ENCODE measurements at regions not wholly inside any gene's neighbourhood (a gene's known extent, or its start where the extent isn't known, plus 50 kb on each side); places are given as distances from the start of the nearest gene placed in this dataset.
"Not testable (repeated sequence)": the region's sequence is repeated elsewhere in the genome, so short reads cannot be mapped to it uniquely, and the experiment has no call there.

DNA sequence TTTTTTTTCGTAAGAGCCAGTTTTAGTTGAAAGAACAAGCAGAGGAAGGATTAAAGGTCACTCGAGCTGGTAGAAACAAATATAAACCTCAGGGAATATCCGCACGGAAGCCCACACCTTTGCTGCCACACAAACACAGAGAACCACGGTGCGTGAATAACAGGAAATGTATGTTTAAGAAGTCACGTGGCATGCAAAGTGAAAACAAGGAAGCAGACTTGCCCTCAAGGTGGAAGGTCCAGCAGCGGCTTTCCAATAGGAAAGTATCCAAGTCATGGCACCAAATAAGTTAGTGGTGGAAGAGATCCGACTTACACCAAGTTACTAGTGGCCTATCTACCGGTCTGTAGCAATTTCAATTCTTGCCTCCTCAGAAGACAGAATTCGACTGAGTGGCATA is 215.5 kb downstream of the HHIP start:
- H3K4me3 ChIP-seq (replicated peaks; ENCODE audit: insufficient read depth, low read length), result no peak overlapping the region
- no peak for DNase-seq (ENCODE audit: low read depth in 1 of 2, low spot score in 1 of 2)
- TF ChIP-seq, protein P1, sequence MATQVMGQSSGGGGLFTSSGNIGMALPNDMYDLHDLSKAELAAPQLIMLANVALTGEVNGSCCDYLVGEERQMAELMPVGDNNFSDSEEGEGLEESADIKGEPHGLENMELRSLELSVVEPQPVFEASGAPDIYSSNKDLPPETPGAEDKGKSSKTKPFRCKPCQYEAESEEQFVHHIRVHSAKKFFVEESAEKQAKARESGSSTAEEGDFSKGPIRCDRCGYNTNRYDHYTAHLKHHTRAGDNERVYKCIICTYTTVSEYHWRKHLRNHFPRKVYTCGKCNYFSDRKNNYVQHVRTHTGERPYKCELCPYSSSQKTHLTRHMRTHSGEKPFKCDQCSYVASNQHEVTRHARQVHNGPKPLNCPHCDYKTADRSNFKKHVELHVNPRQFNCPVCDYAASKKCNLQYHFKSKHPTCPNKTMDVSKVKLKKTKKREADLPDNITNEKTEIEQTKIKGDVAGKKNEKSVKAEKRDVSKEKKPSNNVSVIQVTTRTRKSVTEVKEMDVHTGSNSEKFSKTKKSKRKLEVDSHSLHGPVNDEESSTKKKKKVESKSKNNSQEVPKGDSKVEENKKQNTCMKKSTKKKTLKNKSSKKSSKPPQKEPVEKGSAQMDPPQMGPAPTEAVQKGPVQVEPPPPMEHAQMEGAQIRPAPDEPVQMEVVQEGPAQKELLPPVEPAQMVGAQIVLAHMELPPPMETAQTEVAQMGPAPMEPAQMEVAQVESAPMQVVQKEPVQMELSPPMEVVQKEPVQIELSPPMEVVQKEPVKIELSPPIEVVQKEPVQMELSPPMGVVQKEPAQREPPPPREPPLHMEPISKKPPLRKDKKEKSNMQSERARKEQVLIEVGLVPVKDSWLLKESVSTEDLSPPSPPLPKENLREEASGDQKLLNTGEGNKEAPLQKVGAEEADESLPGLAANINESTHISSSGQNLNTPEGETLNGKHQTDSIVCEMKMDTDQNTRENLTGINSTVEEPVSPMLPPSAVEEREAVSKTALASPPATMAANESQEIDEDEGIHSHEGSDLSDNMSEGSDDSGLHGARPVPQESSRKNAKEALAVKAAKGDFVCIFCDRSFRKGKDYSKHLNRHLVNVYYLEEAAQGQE (IDR thresholded peaks at IDR 0.05; ENCODE audit: insufficient replicate concordance, low read depth), result no peak
- no peak for TF ChIP-seq POLR2AphosphoS5 (IDR thresholded peaks at IDR 0.05; ENCODE audit: low read depth)
- TF ChIP-seq, protein P2, sequence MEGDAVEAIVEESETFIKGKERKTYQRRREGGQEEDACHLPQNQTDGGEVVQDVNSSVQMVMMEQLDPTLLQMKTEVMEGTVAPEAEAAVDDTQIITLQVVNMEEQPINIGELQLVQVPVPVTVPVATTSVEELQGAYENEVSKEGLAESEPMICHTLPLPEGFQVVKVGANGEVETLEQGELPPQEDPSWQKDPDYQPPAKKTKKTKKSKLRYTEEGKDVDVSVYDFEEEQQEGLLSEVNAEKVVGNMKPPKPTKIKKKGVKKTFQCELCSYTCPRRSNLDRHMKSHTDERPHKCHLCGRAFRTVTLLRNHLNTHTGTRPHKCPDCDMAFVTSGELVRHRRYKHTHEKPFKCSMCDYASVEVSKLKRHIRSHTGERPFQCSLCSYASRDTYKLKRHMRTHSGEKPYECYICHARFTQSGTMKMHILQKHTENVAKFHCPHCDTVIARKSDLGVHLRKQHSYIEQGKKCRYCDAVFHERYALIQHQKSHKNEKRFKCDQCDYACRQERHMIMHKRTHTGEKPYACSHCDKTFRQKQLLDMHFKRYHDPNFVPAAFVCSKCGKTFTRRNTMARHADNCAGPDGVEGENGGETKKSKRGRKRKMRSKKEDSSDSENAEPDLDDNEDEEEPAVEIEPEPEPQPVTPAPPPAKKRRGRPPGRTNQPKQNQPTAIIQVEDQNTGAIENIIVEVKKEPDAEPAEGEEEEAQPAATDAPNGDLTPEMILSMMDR (IDR thresholded peaks at IDR 0.05; ENCODE audit: insufficient read depth, low read length), result no peak
- no peak for TF ChIP-seq SPI1 (IDR thresholded peaks at IDR 0.05; ENCODE audit: borderline replicate concordance, low read depth)
- TF ChIP-seq GABPA (IDR thresholded peaks at IDR 0.05; ENCODE audit: low read depth), result no peak
- H3K27ac ChIP-seq (replicated peaks), result no peak overlapping the region
- no peaks in the 10 kb centered on the region for H3K27me3 ChIP-seq (ENCODE audit: insufficient read depth, poor library complexity, severe bottlenecking)

DNA sequence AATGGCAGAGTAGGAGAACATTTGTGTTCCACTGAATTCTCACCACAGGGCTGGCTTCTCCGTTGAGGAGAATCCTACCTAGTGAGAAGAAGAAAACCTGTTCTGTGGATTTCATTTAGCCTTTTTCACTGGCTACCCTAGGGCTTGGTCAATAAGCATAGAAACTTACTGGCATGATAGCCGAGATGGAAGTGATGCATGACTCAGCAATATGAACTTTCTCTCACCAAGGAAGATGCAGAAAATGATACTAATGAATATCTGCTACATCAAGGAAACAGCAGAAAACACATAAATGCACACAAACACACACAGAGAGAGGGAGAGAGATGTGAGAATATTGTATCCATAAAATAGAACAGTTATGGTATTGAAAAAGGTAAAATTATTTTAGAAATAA is 216.3 kb downstream of the HHIP start:
- Histone ChIP-seq H3K27me3 (ENCODE audit: insufficient read depth, poor library complexity, severe bottlenecking) (no peaks in the 10 kb centered on the region), H3K4me3 (replicated peaks; ENCODE audit: insufficient read depth, low read length) (no peak overlapping the region), H3K27ac (replicated peaks) (no peak overlapping the region)
- TF ChIP-seq SPI1 (IDR thresholded peaks at IDR 0.05; ENCODE audit: borderline replicate concordance, low read depth), result no peak
- TF ChIP-seq GABPA (IDR thresholded peaks at IDR 0.05; ENCODE audit: low read depth), result no peak
- no peak for TF ChIP-seq POLR2AphosphoS5 (IDR thresholded peaks at IDR 0.05; ENCODE audit: low read depth)
- TF ChIP-seq, protein P2 (IDR thresholded peaks at IDR 0.05; ENCODE audit: insufficient read depth, low read length), result no peak
- TF ChIP-seq, protein P1 (IDR thresholded peaks at IDR 0.05; ENCODE audit: insufficient replicate concordance, low read depth), result no peak
- no peak for DNase-seq (ENCODE audit: low read depth in 1 of 2, low spot score in 1 of 2)

DNA sequence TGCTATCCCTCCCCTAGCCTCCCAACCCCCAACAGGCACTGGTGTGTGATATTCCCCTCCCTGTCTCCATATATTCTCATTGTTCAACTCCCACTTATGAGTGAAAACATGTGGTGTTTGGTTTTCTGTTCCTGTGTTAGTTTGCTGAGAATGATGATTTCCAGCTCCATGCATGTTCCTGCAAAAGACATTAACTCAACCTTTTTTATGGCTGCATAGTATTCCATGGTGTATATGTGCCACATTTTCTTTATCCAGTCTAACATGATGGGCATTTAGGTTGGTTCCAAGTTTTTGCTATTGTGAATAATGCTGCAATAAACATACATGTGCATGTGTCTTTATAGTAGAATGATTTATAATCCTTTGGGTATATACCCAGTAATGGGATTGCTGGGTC is 218.9 kb downstream of the HHIP start:
- not testable (repeated sequence) for H3K27ac ChIP-seq (replicated peaks); H3K4me3 ChIP-seq (replicated peaks; ENCODE audit: insufficient read depth, low read length); DNase-seq (ENCODE audit: low read depth in 1 of 2, low spot score in 1 of 2); H3K27me3 ChIP-seq (ENCODE audit: insufficient read depth, poor library complexity, severe bottlenecking)

DNA sequence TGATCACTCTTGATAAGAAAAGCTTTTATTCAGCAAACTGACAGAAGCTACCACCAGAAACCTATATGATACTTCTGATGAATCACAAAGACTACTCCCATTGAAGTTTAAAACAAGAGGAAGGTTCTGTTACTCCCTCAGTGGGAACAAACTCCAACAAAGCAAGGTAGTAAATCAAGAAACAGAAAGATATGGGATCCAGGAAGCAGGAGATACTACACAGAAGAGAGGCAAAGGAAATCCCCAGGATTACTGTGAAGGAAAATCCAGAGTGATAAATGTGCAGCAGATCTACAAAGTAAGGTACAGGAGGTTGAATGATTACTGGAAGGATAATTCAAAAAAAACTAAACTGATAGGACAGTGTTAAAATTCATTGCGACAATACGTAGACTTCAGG is 222.4 kb downstream of the HHIP start:
- Histone ChIP-seq H3K27me3 (ENCODE audit: insufficient read depth, poor library complexity, severe bottlenecking) (no peaks in the 10 kb centered on the region), H3K4me3 (replicated peaks; ENCODE audit: insufficient read depth, low read length) (no peak overlapping the region), H3K27ac (replicated peaks) (no peak overlapping the region)
- TF ChIP-seq, protein P2 (IDR thresholded peaks at IDR 0.05; ENCODE audit: insufficient read depth, low read length), result no peak
- TF ChIP-seq SPI1 (IDR thresholded peaks at IDR 0.05; ENCODE audit: borderline replicate concordance, low read depth) (no peak), GABPA (IDR thresholded peaks at IDR 0.05; ENCODE audit: low read depth) (no peak), POLR2AphosphoS5 (IDR thresholded peaks at IDR 0.05; ENCODE audit: low read depth) (no peak)
- TF ChIP-seq, protein P1 (IDR thresholded peaks at IDR 0.05; ENCODE audit: insufficient replicate concordance, low read depth), result no peak
- DNase-seq (ENCODE audit: low read depth in 1 of 2, low spot score in 1 of 2), result no peak
